GM13976 (cell line): ENCODE measurements at regions not wholly inside any gene's neighbourhood (a gene's known extent, or its start where the extent isn't known, plus 50 kb on each side); places are given as distances from the start of the nearest gene placed in this dataset.

Experiments
- DNase-seq: peaks from one replicate; pipeline ENCODE4 v3.0.0; 2012; ENCODE audit warnings: low spot score
- in situ Hi-C: fragments of 300-500 bp; cut with MboI; formaldehyde crosslinking; loops from one replicate; pipeline ENCODE4 v1.12.0; 2022; ENCODE audit warnings: low sequenced_read_pairs, mixed read lengths, inconsistent platforms; ENCODE audit not compliant: unreplicated experiment
- TF ChIP-seq, protein P1 (sequence below): IDR thresholded peaks from 2 replicates; pipeline ENCODE4 v1.5.1; 2012; ENCODE audit warnings: borderline replicate concordance, mild to moderate bottlenecking; ENCODE audit not compliant: insufficient read depth; ENCODE audit errors: extremely low read depth, missing control alignments, control extremely low read depth

GRCh38 chr5:168005093-168005492 is 286.4 kb upstream of the WWC1 start:
- DNase-seq, result no peak
- TF ChIP-seq, protein P1, sequence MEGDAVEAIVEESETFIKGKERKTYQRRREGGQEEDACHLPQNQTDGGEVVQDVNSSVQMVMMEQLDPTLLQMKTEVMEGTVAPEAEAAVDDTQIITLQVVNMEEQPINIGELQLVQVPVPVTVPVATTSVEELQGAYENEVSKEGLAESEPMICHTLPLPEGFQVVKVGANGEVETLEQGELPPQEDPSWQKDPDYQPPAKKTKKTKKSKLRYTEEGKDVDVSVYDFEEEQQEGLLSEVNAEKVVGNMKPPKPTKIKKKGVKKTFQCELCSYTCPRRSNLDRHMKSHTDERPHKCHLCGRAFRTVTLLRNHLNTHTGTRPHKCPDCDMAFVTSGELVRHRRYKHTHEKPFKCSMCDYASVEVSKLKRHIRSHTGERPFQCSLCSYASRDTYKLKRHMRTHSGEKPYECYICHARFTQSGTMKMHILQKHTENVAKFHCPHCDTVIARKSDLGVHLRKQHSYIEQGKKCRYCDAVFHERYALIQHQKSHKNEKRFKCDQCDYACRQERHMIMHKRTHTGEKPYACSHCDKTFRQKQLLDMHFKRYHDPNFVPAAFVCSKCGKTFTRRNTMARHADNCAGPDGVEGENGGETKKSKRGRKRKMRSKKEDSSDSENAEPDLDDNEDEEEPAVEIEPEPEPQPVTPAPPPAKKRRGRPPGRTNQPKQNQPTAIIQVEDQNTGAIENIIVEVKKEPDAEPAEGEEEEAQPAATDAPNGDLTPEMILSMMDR, result no peak
- in situ Hi-C loops, result no loop called here

GRCh38 chr5:168005936-168006335 is 285.5 kb upstream of the WWC1 start:
- TF ChIP-seq, protein P1, result no peak
- no peak for DNase-seq
- in situ Hi-C loops, result no loop called here

DNA sequence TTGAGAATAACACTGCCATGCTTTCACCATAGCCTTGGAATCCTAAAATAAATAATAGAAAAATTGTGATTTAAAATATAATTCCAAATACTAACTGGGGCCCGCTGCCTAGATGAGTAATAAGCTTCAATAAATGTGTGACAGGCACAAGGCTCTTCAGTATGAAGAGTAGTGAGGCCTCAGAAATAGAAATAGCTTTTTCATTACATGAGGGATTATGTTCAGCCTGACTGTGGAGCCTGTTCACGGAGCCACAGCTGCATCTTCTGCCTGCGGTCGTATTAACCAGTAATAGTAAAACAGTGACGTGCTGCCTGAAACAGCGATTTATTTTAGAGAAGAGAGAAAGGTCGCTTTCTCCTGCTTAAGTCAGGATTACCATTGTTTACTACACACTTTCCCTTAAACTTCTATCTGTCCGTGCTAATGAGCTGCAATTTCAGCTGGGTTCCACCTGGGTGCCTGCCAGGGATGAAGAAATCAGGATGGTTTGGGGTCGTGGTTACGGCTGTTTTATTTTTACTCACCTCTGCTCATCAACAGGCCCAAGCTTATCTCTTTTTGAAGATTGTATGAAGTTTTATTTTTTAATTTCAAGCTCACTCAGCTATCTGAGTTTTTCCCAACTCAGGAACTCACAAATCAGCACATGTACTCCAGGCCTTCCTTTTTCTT is 284.9 kb upstream of the WWC1 start:
- DNase-seq, result no peak
- in situ Hi-C loops, result no loop called here
- TF ChIP-seq, protein P1, result no peak

DNA sequence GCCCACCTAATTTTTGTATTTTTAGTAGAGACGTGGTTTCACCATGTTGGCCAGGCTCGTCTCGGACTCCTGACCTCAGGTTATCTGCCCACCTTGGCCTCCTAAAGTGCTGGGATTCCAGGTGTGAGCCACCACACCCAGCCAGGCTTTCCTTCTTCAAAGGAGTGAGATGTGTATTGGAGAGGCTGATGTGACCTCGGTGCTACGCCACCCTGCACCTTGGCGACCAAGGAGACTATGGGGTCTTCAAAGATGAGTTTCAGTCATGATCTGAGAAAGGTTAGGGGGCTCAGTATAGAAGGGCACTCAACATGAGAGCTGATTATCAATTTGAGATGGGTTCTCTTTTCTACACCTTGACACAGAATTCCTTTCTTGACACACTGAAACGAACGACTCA is 284.2 kb upstream of the WWC1 start:
- DNase-seq, result no peak
- in situ Hi-C loops, result no loop called here
- TF ChIP-seq, protein P1, result no peak

GRCh38 chr5:168008555-168008954 is 282.9 kb upstream of the WWC1 start:
- TF ChIP-seq, protein P1, result no peak
- in situ Hi-C loops, result no loop called here
- DNase-seq, result no peak

DNA sequence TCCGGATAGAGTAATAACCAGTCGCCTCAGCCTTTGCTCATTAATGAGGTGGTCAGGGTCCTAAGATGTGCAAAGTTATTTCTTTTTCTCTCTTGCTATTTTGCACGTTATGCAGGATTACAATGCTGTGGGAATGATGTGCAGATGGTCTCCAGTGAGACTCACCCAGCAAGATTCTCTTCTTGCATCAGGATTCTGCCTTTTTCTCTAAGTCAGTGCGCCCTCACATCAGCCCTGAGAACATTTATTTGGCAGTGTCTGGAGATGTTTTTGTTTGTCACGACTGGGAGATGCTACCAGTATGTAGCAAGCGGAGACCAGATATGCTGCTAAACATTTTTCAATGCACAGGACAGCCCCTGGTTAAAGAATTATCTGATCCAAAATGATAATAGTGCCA is 280.3 kb upstream of the WWC1 start:
- in situ Hi-C loops, result no loop called here
- TF ChIP-seq, protein P1, result no peak
- no peak for DNase-seq
